ENCODE measurements at regions not wholly inside any gene's neighbourhood (a gene's known extent, or its start where the extent isn't known, plus 50 kb on each side); places are given as distances from the start of the nearest gene placed in this dataset.

GRCh38 chr14:36245223-36245622 lies 68.7 kb upstream of the PTCSC3 start:
- intact Hi-C loops (cut with micrococcal nuclease), result loop anchor here (10.0 kb wide), 2 partner anchors 310 to 360 kb away; no protein-coding TSS in a partner anchor
- no peak overlapping the region for H3K4me3 Mint-ChIP-seq
- H3K27me3 Mint-ChIP-seq (ENCODE audit: low read depth), result peaks cover 13% of the 10 kb centered on the region
- peaks cover 7% of the 10 kb centered on the region for H3K9me3 Mint-ChIP-seq
- CTCF ChIA-PET, result no interaction called here
- no peaks in the 10 kb centered on the region for H3K36me3 Mint-ChIP-seq (ENCODE audit: low read depth)
- no peak overlapping the region for H3K27ac Mint-ChIP-seq
- DNase-seq, result no peak
- no peaks in the 10 kb centered on the region for H3K4me1 Mint-ChIP-seq (ENCODE audit: low read depth)

DNA sequence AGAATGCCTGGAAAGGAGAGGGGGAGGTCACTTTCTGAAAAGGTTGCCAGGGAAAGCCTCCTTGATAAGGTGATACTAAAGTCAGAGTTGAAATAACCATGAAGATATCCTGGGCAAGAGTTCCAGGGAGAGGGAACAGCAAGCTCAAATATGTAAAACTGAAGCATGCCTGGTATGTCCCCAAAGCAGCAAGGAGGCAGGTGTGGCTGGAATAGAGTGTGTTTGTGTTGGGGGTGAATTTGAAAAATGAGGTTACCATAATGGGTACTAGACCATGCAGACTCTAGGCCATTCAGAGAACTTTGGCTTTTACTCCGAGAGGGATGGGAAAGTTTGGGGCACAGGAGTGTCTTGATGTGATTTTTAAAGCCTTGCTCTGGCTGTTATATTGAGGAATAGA lies 66.7 kb upstream of the PTCSC3 start:
- Mint-ChIP-seq H3K4me3 (no peak overlapping the region), H3K36me3 (ENCODE audit: low read depth) (no peaks in the 10 kb centered on the region), H3K27ac (no peak overlapping the region), H3K4me1 (ENCODE audit: low read depth) (no peaks in the 10 kb centered on the region), H3K27me3 (ENCODE audit: low read depth) (peaks cover 20% of the 10 kb centered on the region), H3K9me3 (no peaks in the 10 kb centered on the region)
- CTCF ChIA-PET, result no interaction called here
- intact Hi-C loops (cut with micrococcal nuclease), result loop anchor here (10.0 kb wide), 2 partner anchors 312 to 362 kb away; no protein-coding TSS in a partner anchor
- no peak for DNase-seq

DNA sequence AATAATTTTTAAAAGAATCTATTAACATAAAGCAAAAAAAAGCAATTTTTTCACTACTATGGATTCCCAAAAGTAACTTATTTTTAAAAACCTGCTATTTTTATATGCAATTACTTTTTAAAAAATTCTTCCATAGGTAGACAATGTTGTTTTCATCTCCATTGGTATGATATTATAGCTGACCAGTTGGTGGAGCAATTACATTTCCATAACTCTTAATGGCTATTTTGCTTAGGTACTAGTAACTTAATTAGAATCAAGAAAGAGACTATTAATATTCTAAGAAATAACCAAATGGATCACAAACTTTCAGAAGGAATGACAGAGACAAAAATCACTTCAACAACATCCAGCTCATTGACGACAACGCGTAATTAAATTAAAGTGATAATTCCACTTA lies 64.7 kb upstream of the PTCSC3 start:
- Mint-ChIP-seq H3K27ac (no peak overlapping the region), H3K9me3 (no peaks in the 10 kb centered on the region)

GRCh38 chr14:36238666-36239363 lies 62.3 kb upstream of the PTCSC3 start:
- DNase-seq, result no peak
- Mint-ChIP-seq H3K36me3 (ENCODE audit: low read depth) (no peaks in the 10 kb centered on the region), H3K9me3 (no peaks in the 10 kb centered on the region), H3K27ac (no peak overlapping the region), H3K4me3 (no peak overlapping the region), H3K4me1 (ENCODE audit: low read depth) (no peaks in the 10 kb centered on the region), H3K27me3 (ENCODE audit: low read depth) (peaks cover 20% of the 10 kb centered on the region)
- CTCF ChIA-PET, result no interaction called here
- intact Hi-C loops (cut with micrococcal nuclease), result no loop called here

More for the DNA sequence above, 64.7 kb upstream of the PTCSC3 start:
- intact Hi-C loops (cut with micrococcal nuclease), result loop anchor here (1.0 to 10.0 kb wide), 3 partner anchors 133 to 364 kb away; no protein-coding TSS in a partner anchor
- DNase-seq, result no peak
- no peak overlapping the region for H3K4me3 Mint-ChIP-seq
- H3K27me3 Mint-ChIP-seq (ENCODE audit: low read depth), result peaks cover 20% of the 10 kb centered on the region
- H3K36me3 Mint-ChIP-seq (ENCODE audit: low read depth), result no peaks in the 10 kb centered on the region
- CTCF ChIA-PET, result interaction anchor here (0.6 to 1.3 kb wide), 6 partner anchors 29 to 134 kb away, joined by 3 to 5 read pairs (median 4); partner anchors contain the start of gene MBIP
- H3K4me1 Mint-ChIP-seq (ENCODE audit: low read depth), result no peaks in the 10 kb centered on the region

GRCh38 chr14:36233217-36233616 lies 56.7 kb upstream of the PTCSC3 start:
- H3K27ac Mint-ChIP-seq, result no peak overlapping the region
- CTCF ChIA-PET, result interaction anchor here (1.6 kb wide), 1 partner anchor 18 kb away, joined by 4 read pairs; no protein-coding TSS in a partner anchor
- H3K27me3 Mint-ChIP-seq (ENCODE audit: low read depth), result peaks cover 19% of the 10 kb centered on the region
- H3K36me3 Mint-ChIP-seq (ENCODE audit: low read depth), result no peaks in the 10 kb centered on the region
- intact Hi-C loops (cut with micrococcal nuclease), result no loop called here
- no peaks in the 10 kb centered on the region for H3K4me1 Mint-ChIP-seq (ENCODE audit: low read depth)
- H3K9me3 Mint-ChIP-seq, result no peaks in the 10 kb centered on the region
- no peak overlapping the region for H3K4me3 Mint-ChIP-seq
- DNase-seq, result no peak

DNA sequence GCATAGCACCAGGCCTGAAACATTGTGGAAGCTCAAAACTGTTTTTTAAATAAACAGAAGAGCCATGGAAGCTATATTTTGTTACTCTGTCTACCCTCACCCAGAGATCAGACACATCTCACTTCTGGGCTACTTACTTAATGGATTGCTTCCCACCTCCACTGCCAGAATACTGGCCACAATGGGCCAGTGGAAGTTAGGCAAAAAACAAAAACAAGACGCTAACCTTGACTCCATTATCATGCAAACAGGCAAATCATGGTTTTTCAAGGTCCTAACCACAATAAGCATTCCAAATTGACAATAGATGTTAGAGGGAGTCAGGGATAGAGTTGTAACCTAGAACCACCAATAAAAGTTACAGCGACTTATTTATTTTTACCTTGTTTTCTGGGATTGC lies 52.7 kb upstream of the PTCSC3 start:
- Mint-ChIP-seq H3K9me3 (no peaks in the 10 kb centered on the region), H3K36me3 (ENCODE audit: low read depth) (no peaks in the 10 kb centered on the region), H3K27me3 (ENCODE audit: low read depth) (peaks cover 11% of the 10 kb centered on the region), H3K4me1 (ENCODE audit: low read depth) (no peaks in the 10 kb centered on the region), H3K27ac (no peak overlapping the region), H3K4me3 (no peak overlapping the region)
- no peak for DNase-seq
- intact Hi-C loops (cut with micrococcal nuclease), result no loop called here
- CTCF ChIA-PET, result no interaction called here

DNA sequence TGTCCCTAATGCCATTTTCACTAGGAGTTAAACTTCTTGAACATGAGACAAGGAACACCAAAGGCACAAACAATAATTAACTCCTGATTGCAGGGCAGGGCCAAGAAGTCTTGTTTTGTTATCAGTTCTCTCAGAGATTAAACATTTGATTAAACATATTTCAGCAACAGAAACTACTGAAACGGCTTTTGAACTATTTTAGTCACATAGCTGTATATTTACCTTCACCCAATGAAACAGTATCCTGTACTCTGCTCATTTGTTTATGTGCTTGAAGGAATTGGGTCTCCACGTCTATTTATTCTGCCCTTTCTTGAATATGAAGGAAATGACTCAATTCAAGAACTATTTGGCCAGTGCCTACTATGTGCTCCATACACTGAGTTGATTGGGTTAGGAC lies 51.3 kb upstream of the PTCSC3 start:
- H3K4me1 Mint-ChIP-seq (ENCODE audit: low read depth), result no peaks in the 10 kb centered on the region
- no peaks in the 10 kb centered on the region for H3K36me3 Mint-ChIP-seq (ENCODE audit: low read depth)
- DNase-seq, result no peak
- intact Hi-C loops (cut with micrococcal nuclease), result no loop called here
- CTCF ChIA-PET, result interaction anchor here (0.6 to 1.0 kb wide), 3 partner anchors 50 to 817 kb away, joined by 3 read pairs; no protein-coding TSS in a partner anchor
- no peak overlapping the region for H3K4me3 Mint-ChIP-seq
- peaks cover 14% of the 10 kb centered on the region for H3K27me3 Mint-ChIP-seq (ENCODE audit: low read depth)
- H3K27ac Mint-ChIP-seq, result no peak overlapping the region
- no peaks in the 10 kb centered on the region for H3K9me3 Mint-ChIP-seq

- H3K36me3 Mint-ChIP-seq (ENCODE audit: low read depth), result no peaks in the 10 kb centered on the region
- peaks cover 11% of the 10 kb centered on the region for H3K27me3 Mint-ChIP-seq (ENCODE audit: low read depth)
- intact Hi-C loops (cut with micrococcal nuclease), result no loop called here
- no peak for DNase-seq
- no peak overlapping the region for H3K27ac Mint-ChIP-seq
- CTCF ChIA-PET, result no interaction called here
- H3K9me3 Mint-ChIP-seq, result no peaks in the 10 kb centered on the region
- no peak overlapping the region for H3K4me3 Mint-ChIP-seq
- no peaks in the 10 kb centered on the region for H3K4me1 Mint-ChIP-seq (ENCODE audit: low read depth)
These were observed 50.8 kb upstream of the PTCSC3 start for GRCh38 chr14:36227344-36227743.

Data from activated naive CD4-positive, alpha-beta T cell treated with anti-CD3 and anti-CD28 coated beads for 36 hours (primary cell).